ENCODE measurements at regions not wholly inside any gene's neighbourhood (a gene's known extent, or its start where the extent isn't known, plus 50 kb on each side); places are given as distances from the start of the nearest gene placed in this dataset.
"Not testable (repeated sequence)": the region's sequence is repeated elsewhere in the genome, so short reads cannot be mapped to it uniquely, and the experiment has no call there.

DNA sequence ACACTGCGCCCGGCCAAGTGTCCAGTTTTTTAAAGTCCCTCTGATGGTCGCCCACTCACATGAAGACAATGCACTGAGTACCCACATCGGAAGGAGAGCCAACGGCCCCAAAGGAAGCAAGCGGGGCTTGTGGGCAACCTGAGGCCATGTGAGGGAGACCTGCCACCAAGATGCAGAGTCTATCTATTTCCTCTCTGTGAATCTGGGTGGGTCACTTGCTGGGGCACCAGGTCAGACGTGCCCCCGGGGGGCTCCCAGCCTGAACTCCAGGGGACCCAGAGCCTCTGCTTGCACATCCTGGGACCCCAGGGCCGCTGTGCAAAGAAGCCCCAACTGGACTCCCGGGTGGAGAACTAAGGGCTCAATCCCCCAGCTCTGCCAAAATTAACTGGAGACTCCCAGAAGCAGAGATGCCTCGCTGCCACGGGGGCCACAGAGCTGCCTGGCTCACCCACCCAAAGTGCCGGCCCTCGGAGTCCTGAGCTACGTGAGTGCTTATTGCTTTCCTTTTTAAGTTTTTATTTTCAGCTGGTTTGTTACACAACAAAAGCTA, 106.4 kb downstream of the BRD1 start:
- no peak for DNase-seq (ENCODE audit: low read depth)

DNA sequence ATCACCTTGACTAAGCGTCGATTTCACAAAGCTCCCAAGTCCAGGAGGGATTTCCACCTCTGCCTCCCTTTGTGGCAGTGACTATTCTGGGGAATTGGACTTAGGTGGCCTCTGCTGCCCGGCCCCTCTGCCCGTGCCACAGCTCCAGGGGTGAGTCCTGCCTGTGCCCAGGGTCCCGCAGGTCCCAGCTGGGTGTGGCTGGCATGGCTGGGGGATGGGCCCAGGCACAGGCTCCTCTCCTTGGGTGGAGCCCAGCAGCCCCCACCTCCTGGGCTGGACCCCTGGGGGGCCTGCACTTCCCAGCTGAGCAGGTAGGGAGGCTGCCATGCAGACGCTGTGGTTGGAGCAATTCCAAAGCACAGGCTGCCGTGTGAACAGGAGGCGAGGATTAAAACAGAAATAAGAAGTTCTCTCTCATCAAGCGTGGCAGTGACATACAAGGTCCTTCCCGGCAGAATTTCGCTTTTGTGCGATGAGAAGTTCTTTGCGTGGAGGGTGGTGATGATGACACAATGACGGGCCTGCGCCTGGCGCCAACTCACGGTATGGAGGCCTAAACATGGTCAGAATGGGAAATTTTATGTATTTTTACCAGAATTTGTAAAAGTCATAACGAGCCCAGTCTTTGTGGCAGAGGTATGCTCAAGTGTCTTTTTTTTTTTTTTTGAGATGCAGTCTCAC, 107.3 kb downstream of the BRD1 start:
- no peak for DNase-seq (ENCODE audit: low read depth)

DNA sequence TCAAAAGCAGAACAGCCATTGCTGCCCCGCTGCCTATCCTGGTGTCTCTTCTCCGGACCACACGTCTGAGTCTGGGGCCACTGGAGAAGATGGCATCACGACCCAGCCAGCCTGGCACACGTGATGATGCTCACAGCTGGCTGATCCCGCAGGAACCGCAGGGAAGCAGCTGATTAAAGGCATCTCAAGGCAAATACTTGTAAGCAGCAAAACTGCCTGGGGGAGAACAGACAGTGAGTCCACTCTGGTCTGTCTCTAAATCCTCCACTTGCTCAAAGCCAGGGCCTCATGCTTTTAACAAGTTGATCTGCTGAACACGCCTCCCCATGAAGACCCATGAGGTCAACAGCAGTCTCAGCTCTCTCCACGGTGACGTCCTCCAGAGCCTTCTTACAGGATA, 108.6 kb downstream of the BRD1 start:
- peak; percentile 7 for DNase-seq (ENCODE audit: low read depth)

DNA sequence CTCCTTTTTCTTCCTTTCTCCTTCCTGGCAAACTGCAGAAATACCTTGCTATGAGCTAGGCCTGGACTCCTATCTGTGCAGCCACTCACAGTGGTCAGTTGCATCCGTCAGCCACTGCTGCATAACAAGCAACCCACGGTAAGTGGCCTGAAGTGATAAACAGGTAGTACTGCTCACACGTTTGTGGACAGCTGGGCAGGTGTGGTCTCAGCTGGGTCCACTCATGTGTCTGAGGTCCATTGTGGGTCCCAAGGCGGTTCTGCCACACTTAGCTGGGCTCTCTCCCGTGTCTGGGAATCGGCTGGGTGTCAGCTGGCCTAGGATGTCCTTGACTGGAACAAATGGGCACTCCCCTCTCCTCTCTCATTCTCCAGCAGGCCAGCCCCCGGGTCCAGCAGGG, 109.3 kb downstream of the BRD1 start:
- DNase-seq (ENCODE audit: low read depth) = no peak

DNA sequence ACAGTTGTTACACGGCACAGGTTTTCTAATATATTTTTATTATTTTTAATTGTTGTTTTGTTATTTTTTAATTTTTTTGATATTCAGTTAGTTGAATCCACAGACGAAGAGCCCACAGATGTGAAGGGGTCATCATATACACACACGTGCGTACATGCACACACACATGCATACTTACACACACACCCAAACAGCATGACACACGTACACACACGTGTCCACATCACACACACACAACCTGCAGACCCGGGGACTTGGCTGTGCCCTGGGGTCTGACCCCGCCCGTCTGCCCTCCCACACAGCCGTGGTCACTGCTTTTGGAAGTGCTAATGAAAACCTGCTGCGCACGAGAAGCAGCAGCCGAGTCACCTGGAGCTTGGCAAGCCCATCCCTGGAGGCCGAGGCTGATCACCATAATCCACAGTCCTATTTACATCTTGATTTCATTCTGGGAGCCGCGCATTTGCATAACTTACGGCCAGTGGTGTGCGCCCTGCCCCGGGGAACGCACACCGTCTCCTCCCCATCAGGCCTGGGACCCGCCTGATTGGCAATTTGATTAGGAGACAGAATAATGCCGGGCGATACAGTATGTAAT, 110.3 kb downstream of the BRD1 start:
- no peak for DNase-seq (ENCODE audit: low read depth)

DNA sequence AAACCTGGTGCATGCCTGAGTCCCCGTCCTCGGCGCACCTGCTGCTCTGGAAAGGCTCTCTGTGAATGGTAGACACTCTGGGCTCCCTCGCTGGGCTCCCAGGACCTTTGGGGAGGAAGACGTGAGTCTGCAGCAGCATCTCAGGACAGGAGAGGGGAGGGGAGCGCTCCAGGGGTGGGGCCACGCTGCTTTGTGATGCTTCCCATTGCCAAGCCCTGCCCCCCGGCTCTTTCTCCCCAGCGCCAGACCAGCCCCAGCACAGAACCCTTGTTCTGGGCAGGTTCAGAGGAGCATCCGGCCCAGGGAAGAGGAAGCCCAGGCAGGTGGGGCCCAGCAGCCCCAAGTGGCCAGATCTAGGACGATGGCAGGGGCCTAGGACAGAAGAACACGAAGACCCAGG, 111.2 kb downstream of the BRD1 start:
- DNase-seq (ENCODE audit: low read depth) = no peak

DNA sequence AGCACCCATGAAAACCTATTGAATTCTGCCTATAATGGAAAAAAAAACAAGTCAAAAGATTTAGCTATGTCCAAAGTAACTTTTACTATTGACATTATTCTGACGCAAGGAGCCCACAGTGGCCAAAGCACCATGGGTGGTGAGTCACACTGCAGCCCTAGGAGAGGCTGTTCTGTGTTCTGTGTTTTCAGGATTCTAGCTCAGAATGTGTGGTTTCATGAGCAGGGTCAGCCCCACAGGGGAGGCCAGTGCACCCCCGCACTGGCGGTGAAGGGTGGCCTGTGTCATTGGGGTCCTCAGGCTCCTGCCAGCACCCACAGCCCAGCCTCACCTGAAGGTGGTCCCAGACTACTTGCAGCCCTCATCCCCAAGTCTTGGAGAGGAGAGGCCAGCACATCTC, 112.2 kb downstream of the BRD1 start:
- no peak for DNase-seq (ENCODE audit: low read depth)

DNA sequence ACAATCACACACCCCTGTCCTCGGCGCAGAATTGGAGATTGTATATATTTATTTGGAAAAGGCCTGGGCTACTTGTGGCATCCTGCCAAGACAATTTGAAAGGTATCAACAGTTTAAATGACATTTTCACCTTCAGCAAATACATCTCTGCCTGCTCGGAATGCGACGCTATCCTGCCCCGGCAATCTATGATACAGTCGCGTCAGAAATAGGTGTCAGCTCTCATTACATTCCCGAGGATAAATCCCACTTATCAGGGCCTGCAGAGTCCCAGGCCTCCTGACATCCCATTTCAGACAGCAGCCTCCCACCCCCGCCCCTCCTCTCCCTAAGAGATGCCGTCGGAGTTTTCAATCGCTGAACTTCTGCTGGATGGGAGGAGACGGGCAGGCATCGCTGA, 114.7 kb downstream of the BRD1 start:
- no peak for DNase-seq (ENCODE audit: low read depth)

DNA sequence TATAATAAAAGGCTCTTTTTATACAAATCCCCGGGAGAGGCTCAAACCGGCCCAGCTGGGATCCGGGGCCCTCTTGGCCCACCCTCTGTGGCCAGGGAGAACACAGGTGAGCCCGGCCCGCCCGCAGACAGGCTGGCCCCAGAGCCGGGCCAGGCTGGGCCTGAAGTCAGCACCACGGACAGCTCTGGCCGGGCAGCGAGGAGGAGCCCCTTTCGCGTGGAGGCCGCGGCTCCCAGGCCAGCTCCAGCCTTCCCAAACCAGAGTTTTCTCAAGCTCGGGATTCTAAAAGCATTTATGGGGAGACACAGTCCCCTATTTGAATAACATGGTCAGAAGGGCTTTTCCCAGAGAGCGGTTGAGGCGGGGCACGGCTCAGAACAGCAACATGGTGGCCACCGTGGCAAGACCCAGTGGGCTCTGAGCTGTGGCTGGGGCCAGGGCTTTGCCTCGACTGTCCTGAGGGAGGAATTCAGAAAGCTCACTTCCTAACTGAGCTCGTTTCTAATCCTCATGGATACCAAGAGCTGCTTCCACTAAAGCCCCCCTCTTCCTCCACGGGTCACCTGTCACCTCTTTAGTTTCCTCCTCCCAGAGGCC, 115.4 kb downstream of the BRD1 start:
- no peak for DNase-seq (ENCODE audit: low read depth)

DNA sequence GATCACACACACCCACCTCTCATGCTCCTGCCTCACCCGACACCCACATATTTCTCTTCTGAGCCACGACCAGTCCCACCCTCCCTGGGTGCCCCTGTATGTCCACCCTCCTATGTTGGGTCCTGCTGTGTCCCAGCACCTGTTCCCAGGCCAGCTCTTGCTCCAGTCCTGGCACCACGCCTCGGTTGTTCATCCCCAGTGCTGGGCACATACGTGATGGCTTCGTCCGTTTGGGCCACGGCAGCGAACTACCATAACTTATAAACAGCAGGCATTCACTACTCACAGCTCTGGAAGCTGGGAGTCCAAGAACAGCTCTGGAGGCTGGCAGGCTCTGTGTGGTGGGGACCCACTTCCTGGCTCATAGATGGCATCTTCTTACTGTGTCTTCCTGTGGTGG, 116.9 kb downstream of the BRD1 start:
- DNase-seq (ENCODE audit: low read depth) = no peak

DNA sequence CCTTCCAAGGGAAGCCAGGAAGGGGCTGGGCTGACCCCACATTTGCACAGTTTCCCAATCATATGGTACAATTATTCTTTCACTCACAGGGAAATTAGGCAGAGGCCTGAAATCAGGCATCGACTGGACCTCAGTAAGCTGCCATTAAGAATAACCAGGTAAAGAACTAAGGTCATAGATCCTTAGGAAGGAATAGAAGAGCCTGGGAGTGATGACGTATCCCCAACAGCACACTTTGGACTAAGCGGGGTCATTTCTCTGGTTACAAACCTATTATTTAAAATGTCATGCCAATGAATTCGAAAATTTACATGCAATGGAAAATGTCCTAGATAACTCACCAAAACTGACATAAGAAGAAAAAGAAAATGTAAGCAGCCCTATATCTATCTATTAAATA, 118.2 kb downstream of the BRD1 start:
- DNase-seq (ENCODE audit: low read depth) = no peak

DNA sequence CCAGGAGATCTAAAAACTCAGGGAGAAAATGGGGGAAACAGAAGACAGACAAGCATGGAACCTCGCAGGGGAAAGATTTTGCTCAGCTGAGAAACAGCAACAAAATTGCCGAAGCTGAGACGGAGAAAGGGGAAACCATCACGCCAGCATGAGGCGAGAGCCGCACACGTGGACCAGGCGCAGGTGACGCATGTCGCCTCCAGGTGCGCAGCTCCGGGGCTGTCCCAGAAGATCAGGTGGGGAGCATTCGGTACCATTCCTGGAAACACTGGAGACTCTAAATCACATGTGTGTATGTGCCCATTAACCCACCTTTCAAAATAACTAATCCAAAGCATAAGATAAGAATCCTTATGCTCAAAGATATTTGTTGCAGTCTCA, 121.7 kb downstream of the BRD1 start:
- DNase-seq (ENCODE audit: low read depth) = no peak

DNA sequence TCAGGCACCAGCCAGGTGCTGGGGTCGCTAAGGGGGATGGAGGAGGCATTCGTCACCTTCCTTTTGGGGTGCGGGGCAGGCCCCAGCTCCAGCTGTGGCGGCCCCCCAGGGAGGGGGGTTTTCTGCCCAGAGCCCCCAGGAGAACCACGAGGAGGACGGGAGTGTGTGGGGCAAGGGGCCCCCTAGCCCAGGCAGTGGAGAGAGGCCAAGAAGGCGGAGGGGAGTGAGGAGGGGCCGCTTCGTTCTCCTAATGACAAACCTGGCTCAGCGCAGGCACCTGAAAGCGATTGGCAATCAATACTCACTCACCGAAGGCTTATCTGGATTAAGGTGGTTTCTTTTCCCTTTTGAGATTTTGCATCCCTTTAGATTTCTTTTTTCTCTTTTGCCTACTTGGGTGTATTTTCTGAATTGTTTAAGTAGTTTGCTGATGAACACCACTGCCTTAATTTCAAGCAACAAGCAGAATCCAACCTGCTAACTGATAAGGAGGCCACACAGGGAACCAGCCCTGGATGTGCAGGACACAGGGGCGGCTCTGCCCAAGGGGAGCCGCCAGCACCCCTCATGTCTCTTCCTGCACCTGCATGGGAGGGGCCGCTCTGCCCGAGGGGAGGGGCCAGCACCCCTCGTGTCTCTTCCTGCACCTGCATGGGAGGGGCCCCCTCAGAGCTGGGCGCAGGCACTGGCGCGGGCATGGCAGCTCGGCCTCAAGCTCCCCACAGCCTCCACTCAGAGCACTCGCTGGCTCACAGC, 122.3 kb downstream of the BRD1 start:
- DNase-seq (ENCODE audit: low read depth) = no peak

DNA sequence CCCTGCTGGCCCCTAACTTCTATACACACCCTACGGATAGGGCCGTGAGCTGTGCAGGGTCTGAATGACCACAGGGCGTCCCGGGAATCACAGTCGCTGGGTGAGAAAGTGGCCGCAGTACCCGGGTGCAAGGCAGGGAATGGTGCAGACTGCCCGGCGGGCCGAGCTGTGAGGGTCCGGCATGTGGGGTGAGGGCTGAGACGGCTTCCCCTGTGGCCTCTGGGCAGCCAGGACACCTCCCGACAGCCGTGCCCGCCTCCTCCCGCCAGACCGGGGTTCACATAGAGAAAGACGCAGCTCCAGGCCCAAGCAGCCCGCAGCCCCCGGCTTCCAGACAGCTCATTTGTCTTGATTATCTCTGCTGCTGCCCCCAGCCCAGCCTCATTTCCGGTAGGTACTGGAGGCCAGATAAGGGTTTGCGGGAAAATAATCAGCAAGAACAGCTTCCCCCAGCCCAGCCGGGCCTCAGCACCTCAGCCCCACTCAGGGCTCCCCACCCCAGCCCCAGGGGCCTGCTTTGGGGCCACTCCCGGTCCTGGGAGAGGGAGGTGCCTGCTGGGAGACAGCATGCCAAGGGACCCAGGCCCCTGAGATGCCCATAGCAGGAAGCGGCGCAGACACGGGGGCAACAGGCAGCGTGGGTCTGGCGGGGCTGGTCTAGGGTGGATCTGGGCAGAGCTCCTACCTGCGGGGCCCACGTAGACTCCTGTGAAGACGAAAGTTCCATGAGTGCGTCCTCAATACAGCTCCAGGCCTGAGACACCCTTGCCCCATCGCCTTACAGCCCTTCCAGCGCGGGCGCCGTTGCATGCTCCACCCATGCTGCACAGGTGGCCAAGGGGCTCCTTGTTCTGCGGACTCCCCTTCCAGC, 123.1 kb downstream of the BRD1 start:
- no peak for DNase-seq (ENCODE audit: low read depth)

DNA sequence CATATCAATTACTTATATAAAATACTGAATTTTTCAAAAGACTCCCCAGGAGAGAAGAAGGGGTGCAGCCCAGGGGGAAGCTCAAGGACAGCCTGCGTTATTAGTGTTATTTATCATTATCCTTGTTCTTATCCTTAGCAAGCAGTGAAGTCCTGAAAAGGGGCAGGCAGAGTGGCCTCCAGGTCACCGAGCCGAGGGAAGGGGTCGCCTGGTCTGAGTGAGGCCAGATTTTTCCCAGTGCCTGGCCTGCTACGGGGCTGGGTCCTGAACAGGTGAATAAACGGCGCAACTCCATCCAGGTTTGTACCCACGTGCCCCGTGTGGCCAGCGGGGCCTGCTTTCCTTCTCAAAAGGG, 123.7 kb downstream of the BRD1 start:
- DNase-seq (ENCODE audit: low read depth) = no peak

DNA sequence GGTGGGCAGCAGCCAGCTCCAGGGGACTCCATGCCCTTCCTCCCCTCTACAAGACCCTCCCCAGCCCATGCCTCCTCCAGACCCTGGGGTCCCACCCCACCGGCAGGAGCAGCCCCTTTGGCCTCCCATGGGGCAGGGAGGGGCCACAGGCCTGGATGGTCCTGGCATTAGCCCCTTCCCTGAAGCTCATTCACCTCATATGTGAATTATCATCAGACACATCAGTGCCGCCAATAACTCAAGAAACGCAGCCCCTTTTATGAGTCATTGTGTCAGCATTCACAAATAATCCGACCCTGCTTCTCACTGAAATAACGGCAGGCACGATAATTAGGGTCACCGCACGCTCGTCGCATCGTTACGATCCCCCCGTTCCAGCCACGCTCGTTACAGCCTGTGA, 124.2 kb downstream of the BRD1 start:
- DNase-seq (ENCODE audit: low read depth) = no peak

DNA sequence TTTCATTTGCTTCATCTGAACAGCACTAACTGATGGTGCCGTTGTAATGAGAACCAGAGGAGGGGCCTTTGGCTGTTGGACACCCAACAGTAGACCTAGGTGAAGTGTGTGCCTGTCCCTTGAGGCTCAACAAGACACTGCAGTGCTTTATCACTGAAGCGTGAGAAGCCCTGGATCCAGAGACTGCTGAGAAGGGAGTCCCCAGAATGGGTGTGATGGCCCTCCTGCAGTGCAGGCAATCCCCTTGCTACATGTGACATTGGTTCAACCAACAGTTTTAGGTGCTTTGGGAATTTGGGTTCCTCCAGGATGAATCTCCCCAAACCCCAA, 125.6 kb downstream of the BRD1 start:
- DNase-seq (ENCODE audit: low read depth) = no peak

DNA sequence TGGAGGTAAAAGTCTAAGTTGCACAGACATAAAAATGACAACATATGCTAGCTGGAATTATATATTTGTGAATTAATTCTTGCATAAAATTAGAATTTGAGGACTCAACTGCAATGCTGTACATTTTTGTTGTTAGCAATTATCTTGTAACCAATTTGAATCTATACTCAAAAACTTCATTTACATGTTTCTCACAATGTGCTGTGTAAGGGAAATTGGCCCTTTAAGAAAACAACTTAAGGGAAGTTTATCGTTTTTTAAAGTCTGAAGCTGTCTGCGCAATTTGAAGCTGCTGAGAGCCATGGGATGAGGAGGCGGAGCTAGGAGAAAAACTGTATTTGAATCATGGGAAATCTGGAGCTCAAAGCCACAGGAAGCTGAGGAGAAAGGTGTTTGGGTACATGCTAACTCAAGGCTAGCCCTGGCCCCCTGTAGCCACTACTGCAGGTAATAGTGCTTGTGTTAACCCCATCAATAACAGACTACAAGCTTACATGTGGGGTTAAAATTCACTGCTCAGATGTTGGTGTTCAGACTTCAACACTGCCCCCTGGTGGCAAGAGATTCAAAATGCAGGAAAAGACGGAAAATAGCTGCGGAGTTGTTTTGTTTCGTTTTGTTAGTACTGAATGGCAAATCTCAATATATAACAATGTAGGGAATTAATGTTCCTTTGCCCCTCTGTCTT, 126.1 kb downstream of the BRD1 start:
- DNase-seq (ENCODE audit: low read depth) = no peak

DNA sequence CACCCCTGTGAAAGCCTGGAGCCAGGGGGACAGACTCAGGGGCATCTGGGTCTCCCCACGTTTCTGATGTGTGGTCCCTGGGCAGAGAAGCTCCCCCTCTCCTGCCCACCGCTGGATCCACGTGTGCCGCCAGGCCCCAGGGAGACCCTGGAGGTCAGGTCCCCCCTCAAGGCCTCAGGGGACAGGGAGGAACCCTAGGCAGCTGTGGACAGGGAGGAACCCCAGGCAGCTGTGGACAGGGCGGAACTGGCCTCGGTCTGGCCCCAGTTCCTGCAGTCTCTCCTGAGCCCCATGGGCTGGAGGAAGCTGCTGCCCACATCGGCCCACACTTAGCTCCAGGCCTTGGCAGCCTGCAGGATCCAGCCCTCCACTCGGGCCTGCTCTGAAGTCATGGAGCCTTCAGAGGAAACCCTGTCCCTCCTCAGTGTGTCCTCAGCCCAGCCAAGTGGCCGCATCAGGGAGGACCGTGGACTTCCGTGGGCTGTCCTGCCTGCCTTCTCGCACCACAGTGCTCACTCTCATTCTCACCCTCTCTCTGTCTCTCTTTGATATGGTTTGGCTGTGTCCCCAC, 127.7 kb downstream of the BRD1 start:
- no peak for DNase-seq (ENCODE audit: low read depth)

DNA sequence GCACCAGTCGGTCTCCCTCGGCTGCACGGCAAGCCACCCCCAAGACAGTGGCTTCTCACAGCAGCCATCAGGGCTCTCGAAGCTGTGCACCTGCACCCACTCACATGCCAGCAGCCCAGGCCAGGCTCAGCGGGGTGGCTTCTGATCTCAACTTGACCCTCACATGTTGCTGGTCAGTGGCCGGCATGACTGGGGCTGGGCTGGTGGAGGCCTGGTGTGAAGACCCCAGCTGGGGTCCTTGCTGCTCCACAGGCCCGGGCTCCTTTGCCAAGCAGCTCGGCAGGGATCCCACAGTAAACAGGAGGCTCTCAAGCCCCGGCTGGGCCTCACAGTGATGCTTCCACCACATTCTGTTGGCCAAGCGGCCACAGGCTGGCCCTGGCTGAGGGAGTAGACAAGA, 128.2 kb downstream of the BRD1 start:
- no peak for DNase-seq (ENCODE audit: low read depth)

DNA sequence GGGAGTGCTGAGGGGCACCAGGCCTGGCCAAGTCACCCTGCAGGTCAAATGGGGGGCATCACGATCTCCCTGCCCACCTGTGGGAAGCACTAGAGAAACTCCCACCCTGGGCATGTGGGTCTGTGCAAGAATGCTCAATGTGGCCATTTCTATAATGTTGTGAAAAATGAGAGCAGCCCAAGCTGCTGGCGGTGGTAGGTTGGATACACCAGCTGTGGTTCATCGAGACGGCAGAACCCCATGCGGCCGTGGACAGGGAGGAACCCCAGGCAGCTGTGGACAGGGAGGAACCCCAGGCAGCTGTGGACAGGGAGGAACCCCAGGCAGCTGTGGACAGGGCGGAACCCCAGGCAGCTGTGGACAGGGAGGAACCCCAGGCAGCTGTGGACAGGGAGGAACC, 129.1 kb downstream of the BRD1 start:
- not testable (repeated sequence) for DNase-seq (ENCODE audit: low read depth)
